Activated T-cell treated with anti-CD3 and anti-CD28 coated beads, Interleukin-2, amount 50 U/mL, for 24 hours (primary cell): ENCODE measurements at regions not wholly inside any gene's neighbourhood (a gene's known extent, or its start where the extent isn't known, plus 50 kb on each side); places are given as distances from the start of the nearest gene placed in this dataset.

Source experiments
- DNase-seq: peaks from one replicate; pipeline ENCODE4 v3.0.0-alpha.2; 2020
- H3K27ac Mint-ChIP-seq: 2 replicates; pipeline ENCODE4 v1.8.0; 2020; ENCODE audit warnings: mild to moderate bottlenecking, mixed read lengths
- H3K27me3 Mint-ChIP-seq: 2 replicates; pipeline ENCODE4 v1.8.0; 2020; ENCODE audit warnings: mixed read lengths
- H3K36me3 Mint-ChIP-seq: 2 replicates; pipeline ENCODE4 v1.8.0; 2020; ENCODE audit warnings: low read depth, mixed read lengths
- H3K4me1 Mint-ChIP-seq: 2 replicates; pipeline ENCODE4 v1.8.0; 2020; ENCODE audit warnings: low read depth, mixed read lengths
- H3K4me3 Mint-ChIP-seq: 2 replicates; pipeline ENCODE4 v1.8.0; 2020; ENCODE audit warnings: mild to moderate bottlenecking, moderate library complexity, mixed read lengths
- H3K9me3 Mint-ChIP-seq: 2 replicates; pipeline ENCODE4 v1.8.0; 2020; ENCODE audit warnings: mixed read lengths

DNA sequence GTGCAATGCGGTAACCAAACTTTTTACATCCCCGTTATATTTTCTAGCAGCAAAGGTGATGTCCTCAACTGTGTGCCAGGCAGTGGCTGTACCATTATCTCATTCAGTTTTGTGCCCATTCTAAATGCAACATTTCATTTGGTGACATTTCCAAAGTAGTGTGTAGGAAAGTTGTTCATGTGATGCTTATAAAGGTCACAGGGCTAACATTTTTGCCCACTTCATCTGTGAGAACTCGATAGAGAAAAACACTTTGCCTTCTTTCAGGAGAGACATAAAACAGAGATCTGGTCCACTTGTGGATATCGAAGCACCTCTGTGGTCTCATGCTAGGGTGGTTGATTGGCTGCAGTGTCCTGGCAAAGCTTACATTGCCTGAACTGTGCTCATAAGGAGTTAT is 414.2 kb upstream of the PDE3A start:
- Mint-ChIP-seq H3K36me3 (no peaks in the 10 kb centered on the region), H3K4me3 (no peak overlapping the region), H3K9me3 (no peaks in the 10 kb centered on the region)

DNA sequence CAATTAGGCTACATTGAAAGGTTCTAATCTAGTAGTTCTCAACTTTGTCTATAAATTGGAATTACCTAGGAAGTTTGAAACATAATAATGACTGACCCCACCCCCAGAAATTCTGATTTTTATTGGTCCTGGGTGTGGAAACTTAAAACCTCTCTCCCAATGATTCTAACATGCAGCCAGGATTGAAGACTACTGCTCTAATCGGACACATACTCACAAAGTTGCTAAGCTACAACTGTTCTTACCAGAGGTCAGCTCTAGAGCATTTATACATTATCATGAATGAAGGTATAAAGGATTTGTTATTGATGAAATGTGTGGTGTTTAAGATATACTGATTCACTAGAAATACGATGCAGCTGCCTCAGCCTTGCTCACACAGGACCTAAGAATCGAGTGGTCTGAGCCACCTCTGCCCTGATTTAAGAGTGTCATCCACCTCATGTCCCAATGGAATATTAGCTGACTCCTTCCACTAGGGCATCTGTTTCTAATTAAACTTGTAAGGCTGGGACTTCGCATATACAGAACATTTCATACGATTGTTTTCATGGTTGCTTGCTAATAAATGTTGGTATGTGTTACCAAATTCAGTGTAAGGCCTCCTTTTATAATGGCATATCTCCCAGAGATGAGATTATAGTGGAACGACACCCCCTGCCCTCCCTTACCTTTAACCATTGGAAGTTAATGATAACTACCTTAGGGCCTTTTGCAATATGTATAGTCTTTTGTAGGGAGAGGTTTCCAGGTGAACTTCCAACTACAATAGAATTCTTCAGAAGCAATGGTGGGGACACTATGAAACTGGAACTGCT is 410.8 kb upstream of the PDE3A start:
- H3K9me3 Mint-ChIP-seq = no peaks in the 10 kb centered on the region
- no peak for DNase-seq
- no peaks in the 10 kb centered on the region for H3K36me3 Mint-ChIP-seq
- H3K27me3 Mint-ChIP-seq = no peaks in the 10 kb centered on the region
- H3K27ac Mint-ChIP-seq = no peak overlapping the region
- H3K4me3 Mint-ChIP-seq = no peak overlapping the region
- H3K4me1 Mint-ChIP-seq = no peaks in the 10 kb centered on the region

More for the DNA sequence above, 414.2 kb upstream of the PDE3A start:
- no peak overlapping the region for H3K27ac Mint-ChIP-seq
- no peaks in the 10 kb centered on the region for H3K4me1 Mint-ChIP-seq
- DNase-seq = no peak
- H3K27me3 Mint-ChIP-seq = no peaks in the 10 kb centered on the region

DNA sequence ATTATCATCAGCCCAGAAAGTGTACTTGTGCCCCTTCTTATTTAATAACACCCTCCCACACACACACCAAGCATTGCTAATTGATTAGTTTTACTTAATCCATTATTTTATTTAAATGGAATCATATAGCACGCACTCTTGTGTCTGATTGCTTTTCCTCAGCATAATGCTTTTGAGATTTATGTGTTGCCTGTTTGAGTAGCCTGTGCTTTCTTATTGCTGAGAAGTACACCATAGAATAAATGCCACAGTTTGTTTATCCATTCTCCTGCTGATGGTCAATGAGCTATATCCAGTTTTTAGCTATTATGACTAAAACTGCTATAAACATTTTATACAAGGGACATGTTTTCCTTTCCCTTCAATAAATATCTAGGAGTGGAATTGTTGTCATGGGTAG is 409.9 kb upstream of the PDE3A start:
- no peaks in the 10 kb centered on the region for H3K9me3 Mint-ChIP-seq
- no peaks in the 10 kb centered on the region for H3K36me3 Mint-ChIP-seq
- DNase-seq = no peak
- no peak overlapping the region for H3K27ac Mint-ChIP-seq
- no peaks in the 10 kb centered on the region for H3K4me1 Mint-ChIP-seq
- H3K4me3 Mint-ChIP-seq = no peak overlapping the region
- no peaks in the 10 kb centered on the region for H3K27me3 Mint-ChIP-seq

DNA sequence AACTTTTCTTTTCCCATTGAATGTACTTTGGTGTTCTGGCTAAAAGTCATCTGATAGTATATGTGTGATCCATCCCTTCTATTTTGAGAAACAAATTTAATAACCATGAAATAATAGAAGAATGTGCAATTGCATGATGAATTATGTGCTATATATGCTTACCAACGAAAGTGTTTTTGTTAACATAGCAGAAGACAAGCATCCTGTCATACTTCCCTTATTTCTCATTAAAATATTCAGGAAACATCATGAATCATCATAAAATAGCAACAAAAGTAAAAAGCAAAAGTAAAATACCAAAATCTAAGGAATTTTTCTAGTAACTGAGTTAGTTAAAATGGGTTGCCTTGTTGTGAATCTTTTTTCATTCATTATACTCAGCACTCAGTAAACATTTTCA is 409.0 kb upstream of the PDE3A start:
- Mint-ChIP-seq H3K9me3 (no peaks in the 10 kb centered on the region), H3K4me1 (no peaks in the 10 kb centered on the region), H3K27ac (no peak overlapping the region), H3K4me3 (no peak overlapping the region), H3K27me3 (no peaks in the 10 kb centered on the region), H3K36me3 (no peaks in the 10 kb centered on the region)
- DNase-seq = no peak

DNA sequence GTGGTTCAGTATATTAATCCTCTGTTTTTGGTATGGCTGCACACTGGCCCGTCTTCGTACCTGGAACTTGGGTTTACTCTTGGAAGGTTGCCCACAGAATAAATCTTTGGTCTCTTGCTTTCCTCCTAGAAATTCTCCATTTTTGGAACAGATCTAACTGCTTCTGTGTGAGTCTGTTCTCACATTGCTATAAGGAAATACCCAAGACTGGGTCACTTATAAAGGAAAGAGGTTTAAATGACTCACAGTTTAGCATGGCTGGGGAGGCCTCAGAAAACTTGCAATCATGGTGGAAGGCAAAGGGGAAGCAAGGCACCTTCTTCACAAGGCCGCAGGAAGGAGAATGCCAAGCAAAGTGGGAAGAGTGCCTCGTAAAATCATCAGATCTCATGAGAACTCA is 407.8 kb upstream of the PDE3A start:
- no peak overlapping the region for H3K4me3 Mint-ChIP-seq
- H3K27ac Mint-ChIP-seq = no peak overlapping the region
- no peaks in the 10 kb centered on the region for H3K9me3 Mint-ChIP-seq
- H3K4me1 Mint-ChIP-seq = no peaks in the 10 kb centered on the region
- no peaks in the 10 kb centered on the region for H3K36me3 Mint-ChIP-seq
- DNase-seq = no peak
- no peaks in the 10 kb centered on the region for H3K27me3 Mint-ChIP-seq

DNA sequence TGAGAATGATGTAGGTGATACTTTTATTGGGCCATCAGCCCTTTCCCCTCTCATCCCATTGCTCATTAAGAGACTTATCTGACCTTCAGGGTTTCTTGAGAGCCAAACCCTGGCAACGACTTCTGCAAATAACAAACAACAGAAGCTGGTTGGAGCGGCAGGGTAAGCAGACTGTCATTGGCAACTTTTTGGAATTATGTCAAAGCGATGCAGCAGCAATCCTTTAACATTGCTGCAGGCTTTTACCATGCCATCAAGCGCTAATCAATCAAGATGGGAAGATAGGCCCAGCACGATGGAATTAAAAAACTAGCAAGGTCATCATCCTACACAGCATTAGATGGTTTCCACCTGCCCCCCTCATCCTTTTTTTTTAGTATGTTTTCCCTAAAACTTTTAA is 406.1 kb upstream of the PDE3A start:
- no peak overlapping the region for H3K4me3 Mint-ChIP-seq
- no peak for DNase-seq
- H3K27ac Mint-ChIP-seq = no peak overlapping the region
- H3K36me3 Mint-ChIP-seq = no peaks in the 10 kb centered on the region
- H3K4me1 Mint-ChIP-seq = no peaks in the 10 kb centered on the region
- H3K27me3 Mint-ChIP-seq = no peaks in the 10 kb centered on the region
- H3K9me3 Mint-ChIP-seq = no peaks in the 10 kb centered on the region

DNA sequence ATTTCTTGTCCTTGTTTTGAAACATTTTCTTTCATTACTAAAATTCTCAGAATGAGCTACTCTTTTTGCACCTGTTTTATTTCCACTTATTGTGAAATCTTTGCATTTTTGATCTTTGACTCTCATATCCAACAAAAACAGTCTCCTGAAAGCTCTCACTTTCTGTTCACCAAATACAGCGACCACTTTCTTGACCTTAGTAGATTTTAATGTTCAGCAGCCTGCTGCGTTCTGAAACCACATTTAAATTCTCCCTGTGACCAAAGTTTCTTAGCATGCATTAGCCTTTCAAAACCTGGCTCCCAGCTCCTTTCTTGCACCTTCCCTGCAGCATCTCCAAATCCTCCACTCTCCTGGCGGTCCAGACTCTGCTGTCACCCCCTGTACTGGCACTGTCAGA is 404.4 kb upstream of the PDE3A start:
- Mint-ChIP-seq H3K4me3 (no peak overlapping the region), H3K27ac (no peak overlapping the region), H3K36me3 (no peaks in the 10 kb centered on the region), H3K9me3 (no peaks in the 10 kb centered on the region), H3K27me3 (no peaks in the 10 kb centered on the region), H3K4me1 (no peaks in the 10 kb centered on the region)
- no peak for DNase-seq

DNA sequence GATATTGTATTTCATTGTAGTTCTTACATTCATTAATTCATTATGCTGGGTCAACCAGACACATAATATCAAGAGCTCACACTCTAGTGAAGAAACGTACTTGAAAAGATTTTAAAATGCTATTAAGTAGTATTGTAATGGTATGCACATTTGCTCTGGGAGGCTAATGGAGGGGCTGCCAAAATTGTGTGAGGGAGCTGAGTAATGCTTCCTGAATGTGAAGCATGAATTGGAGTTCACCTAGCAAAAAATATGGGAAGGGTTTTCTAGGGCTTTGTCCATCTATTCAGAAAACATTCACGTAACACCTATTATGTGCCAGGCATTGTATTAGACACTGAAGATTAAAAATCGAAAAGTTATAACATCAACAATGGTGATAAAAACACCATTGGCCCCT is 403.8 kb upstream of the PDE3A start:
- Mint-ChIP-seq H3K36me3 (no peaks in the 10 kb centered on the region), H3K27ac (no peak overlapping the region), H3K4me3 (no peak overlapping the region), H3K9me3 (no peaks in the 10 kb centered on the region), H3K4me1 (no peaks in the 10 kb centered on the region), H3K27me3 (no peaks in the 10 kb centered on the region)
- no peak for DNase-seq

DNA sequence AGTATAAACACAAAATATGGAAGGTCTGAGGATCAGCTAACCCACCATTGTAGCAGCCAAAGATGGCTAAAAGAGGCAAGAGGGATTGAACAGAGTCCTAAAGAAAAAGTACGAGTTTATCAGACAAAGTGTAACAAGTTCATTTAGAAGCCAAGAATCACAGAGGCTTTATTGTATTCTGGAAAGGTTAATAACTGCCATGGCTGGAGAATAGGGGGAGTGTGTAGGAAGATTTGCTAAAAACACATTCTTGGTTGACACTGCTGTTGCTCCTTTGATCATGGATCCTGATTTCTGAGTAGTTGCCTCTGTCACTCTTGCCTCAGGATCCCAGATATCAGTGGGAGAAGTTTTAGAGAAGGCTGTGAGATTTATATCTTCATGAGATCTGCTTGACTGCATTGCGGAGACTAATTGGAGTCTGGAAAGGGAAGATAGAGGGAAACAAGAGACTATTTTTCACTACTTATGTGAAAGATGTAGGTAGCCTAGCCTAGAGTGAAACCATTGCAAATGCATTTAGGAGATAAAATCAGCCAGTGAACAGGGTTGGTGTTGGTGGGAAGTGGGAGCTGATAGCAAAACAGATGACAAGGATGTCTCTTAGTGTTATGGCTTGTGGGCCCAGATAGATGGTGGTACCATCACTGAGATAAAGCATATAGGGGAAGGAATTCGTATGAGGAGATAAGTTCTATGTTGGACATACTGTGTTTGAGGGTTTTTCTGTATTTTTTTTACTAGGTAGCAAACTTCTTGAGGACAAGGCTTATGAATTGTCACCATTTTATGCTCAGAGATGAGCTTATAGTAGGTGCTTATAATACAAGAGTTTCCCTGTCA is 402.9 kb upstream of the PDE3A start:
- Mint-ChIP-seq H3K4me3 (no peak overlapping the region), H3K36me3 (no peaks in the 10 kb centered on the region), H3K4me1 (no peaks in the 10 kb centered on the region), H3K9me3 (no peaks in the 10 kb centered on the region), H3K27me3 (no peaks in the 10 kb centered on the region), H3K27ac (no peak overlapping the region)
- no peak for DNase-seq

DNA sequence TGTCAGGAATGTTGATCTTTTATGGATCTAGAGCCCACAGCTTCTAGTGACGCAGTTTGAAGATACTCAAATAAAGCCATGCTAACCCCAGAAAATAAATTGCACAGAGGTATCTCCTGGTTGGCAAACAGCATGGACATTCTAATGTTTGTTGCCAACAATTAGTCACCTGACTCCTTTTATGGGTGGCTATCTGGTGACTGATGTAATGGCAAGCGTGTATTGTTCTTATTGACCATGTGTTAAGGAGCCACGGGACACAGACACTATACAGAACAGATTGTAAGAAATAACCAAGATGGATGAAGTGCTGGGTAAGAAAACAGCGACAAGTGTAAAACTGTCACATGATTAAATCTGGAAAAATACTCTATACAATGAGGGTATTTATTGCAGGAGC is 401.3 kb upstream of the PDE3A start:
- Mint-ChIP-seq H3K36me3 (no peaks in the 10 kb centered on the region), H3K27me3 (no peaks in the 10 kb centered on the region), H3K9me3 (no peaks in the 10 kb centered on the region), H3K4me1 (peaks cover 2% of the 10 kb centered on the region), H3K27ac (no peak overlapping the region), H3K4me3 (no peak overlapping the region)
- DNase-seq = no peak

DNA sequence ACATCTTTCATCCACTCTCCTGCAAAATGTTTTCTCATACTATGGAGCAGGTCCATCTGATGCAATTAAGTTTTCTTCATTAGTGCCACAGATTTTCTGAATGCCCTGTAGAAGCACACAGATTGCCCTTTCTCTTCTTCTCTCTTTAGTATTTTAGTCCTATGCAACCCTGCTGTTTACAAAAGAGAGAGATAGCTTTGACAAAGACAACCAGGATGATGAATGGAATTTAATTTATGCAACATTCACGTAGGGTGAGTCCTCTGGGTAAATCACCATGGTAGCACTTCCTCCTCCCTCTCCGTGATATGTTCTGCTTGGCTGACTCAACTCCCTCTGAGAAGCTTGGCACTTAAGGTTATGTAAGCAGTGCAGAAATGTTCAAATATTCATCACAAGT is 400.9 kb upstream of the PDE3A start:
- Mint-ChIP-seq H3K27ac (no peak overlapping the region), H3K4me3 (no peak overlapping the region), H3K36me3 (no peaks in the 10 kb centered on the region), H3K4me1 (peaks cover 5% of the 10 kb centered on the region), H3K27me3 (no peaks in the 10 kb centered on the region), H3K9me3 (no peaks in the 10 kb centered on the region)
- DNase-seq = no peak

DNA sequence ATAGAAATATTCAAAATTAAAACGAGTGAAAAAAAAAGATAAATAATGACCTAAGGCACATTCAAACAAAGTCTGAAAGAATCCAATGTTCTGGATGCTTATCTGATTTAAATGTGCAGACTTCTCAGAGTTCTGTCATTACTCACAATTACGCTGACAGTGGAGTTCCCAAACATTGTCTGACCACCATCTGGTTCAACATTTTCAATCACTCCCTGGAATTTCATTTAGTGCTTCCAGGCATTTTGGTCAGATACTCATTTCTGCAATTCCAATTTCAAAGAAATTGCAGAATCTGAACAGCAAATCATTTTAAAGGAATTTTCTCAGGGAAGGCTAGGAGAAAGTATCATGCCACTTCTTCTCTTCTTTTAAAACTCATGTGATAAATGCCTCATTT is 398.2 kb upstream of the PDE3A start:
- no peaks in the 10 kb centered on the region for H3K9me3 Mint-ChIP-seq
- no peak overlapping the region for H3K27ac Mint-ChIP-seq
- DNase-seq = no peak
- H3K36me3 Mint-ChIP-seq = no peaks in the 10 kb centered on the region
- H3K4me1 Mint-ChIP-seq = peaks cover 11% of the 10 kb centered on the region
- H3K27me3 Mint-ChIP-seq = no peaks in the 10 kb centered on the region
- no peak overlapping the region for H3K4me3 Mint-ChIP-seq

DNA sequence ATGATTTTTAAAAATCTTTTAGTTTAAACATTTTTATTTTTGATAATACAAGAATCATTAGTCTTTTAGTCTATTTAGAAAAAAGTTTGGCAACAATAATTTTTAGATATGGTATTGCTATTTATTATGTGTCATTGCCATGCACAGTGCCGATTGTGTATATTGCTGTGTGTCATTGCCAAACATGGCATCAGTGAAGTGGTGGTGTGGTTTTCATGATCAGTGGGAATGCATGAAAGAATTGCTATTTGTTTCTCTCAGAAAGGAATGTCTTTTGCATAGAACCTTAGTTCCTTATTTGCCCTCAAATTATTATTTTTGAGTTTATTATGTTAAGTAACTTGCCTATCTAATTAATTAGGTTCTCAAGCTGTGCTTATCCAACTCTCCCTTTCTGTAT is 397.5 kb upstream of the PDE3A start:
- H3K36me3 Mint-ChIP-seq = no peaks in the 10 kb centered on the region
- H3K27ac Mint-ChIP-seq = no peak overlapping the region
- no peaks in the 10 kb centered on the region for H3K27me3 Mint-ChIP-seq
- H3K9me3 Mint-ChIP-seq = no peaks in the 10 kb centered on the region
- H3K4me1 Mint-ChIP-seq = peaks cover 11% of the 10 kb centered on the region
- H3K4me3 Mint-ChIP-seq = no peak overlapping the region
- DNase-seq = no peak

DNA sequence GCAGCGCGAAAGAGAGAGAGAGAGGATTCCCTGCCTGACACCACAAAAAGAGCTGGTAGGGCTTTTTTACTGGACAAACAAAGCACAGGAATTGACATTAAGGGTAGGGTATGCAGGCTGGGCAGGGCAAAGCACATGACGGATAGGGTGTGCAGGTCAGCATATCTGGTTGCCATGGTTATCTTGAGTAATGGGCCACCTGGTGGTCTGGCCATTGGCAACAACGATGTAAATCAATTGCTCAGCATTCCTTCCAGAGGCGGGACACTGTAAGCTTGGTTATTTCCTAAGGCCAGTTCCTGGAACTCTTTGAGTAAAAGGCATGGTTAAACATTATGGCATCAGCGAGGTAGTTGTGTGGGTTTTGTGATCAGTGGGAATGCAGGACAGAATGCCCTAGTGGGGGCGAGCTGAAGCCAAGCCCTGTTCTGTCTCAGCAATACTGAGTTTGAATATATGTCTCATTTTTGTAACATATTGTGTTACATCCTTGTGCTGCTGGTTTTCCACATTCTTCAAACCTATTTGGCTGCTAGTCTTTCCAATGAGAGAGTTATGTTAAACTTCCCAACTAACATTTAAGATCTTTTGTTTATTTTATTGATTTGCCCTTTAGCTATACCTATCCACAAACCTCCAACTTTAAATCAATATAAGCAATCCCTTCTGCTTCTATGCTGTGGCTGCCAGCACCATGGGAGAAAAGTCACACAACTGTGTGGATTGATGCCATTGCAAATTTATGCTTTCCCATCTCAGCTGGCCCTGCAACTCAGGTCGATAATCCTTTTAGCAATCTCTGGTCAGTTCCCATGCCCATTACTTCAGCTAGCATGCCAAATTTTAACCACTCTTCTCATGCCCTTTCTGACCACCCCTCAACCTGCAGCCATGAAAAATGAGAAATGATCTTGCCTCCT is 396.7 kb upstream of the PDE3A start:
- Mint-ChIP-seq H3K9me3 (no peaks in the 10 kb centered on the region), H3K36me3 (no peaks in the 10 kb centered on the region), H3K27me3 (no peaks in the 10 kb centered on the region), H3K4me3 (no peak overlapping the region), H3K4me1 (peaks cover 11% of the 10 kb centered on the region), H3K27ac (no peak overlapping the region)
- no peak for DNase-seq
